HPDE6-E6E7 (cell line): ENCODE measurements at regions not wholly inside any gene's neighbourhood (a gene's known extent, or its start where the extent isn't known, plus 50 kb on each side); places are given as distances from the start of the nearest gene placed in this dataset.
A peak's percentile ranks its signal among the peaks of the same experiment; 100 is the strongest.
"Not testable (repeated sequence)": the region's sequence is repeated elsewhere in the genome, so short reads cannot be mapped to it uniquely, and the experiment has no call there.

ENCODE experiments used
- DNase-seq: peaks from one replicate; pipeline ENCODE4 v3.0.0; 2011; ENCODE audit warnings: missing footprints; ENCODE audit errors: extremely low spot score

DNA sequence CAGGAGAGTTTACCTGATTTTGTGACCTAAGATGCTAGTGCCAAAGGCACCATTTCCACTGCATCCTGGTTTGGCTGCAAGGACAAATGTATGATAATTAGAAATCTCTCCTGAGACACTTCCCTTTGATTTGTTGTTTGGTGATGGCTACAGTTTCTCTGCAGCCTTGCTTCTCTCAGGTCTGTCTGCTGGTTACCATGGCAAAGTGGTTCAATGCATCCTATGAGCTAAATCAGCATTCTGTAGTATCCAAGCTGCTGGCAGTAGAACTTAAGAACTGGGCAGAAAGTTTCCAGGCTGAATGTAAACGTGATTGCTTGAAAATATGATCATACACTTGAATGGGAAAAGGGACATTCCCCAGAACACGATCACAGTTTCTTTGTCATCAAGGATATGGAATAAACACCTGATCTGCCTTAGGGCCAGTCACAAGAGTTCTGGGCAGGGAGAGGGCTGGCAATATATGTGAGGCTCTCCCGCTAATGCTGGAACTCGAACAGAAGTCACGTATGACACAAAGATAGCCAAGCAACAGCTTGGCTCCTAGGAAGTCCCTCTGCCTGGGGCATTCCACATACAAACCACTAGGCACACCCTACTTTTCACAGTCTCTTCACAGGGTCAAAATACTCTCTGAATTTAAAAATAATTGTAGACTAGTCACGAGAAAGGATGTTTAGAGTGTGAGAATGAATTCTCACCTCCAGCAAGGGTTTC is 138.1 kb upstream of the GRAMD2B start:
- no peak for DNase-seq

DNA sequence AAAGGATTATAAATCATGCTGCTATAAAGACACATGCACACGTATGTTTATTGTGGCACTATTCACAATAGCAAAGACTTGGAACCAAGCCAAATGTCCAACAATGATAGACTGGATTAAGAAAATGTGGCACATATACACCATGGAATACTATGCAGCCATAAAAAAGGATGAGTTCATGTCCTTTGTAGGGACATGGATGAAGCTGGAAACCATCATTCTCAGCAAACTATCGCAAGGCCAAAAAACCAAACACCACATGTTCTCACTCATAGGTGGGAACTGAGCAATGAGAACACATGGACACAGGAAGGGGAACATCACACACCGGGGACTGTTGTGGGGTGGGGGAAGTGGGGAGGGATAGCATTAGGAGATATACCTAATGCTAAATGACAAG is 127.1 kb upstream of the GRAMD2B start:
- DNase-seq = not testable (repeated sequence)

DNA sequence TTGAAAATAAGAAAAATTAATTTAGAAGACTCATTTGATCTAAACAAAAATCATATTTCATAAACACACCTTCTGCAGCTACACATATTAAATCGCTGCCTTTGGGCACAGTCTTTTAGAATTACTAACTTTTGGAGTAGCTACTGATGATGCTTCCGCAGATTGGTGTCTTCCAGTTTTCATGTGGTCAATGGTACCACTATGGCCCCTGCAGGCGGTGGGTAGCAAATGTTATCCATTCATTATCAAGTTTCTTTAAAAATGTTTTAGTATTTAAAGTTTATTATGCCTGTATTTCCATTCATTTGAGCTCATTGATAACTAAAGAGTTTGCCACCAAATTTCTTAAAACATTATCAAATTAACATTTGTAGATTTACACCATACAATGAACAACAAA is 122.9 kb upstream of the GRAMD2B start:
- DNase-seq = no peak

DNA sequence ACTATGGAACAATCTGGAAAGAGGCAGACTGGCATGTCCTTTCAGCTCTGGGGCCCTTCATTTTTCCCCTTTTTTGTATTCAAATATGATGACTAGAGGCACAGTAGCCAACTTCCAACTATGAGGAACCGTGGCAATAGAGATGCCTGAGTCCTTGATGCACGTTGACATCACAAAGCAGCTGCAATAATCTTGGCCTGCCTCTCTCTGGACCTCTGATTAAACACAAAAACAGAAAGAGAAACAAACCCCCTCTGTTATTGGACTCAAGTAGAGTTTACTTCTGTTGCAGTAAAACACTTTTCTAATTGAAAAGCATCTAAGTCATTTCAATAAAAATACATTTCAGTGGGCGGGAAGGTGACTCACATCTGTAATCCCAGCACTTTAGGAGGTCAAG is 122.2 kb upstream of the GRAMD2B start:
- DNase-seq = no peak

DNA sequence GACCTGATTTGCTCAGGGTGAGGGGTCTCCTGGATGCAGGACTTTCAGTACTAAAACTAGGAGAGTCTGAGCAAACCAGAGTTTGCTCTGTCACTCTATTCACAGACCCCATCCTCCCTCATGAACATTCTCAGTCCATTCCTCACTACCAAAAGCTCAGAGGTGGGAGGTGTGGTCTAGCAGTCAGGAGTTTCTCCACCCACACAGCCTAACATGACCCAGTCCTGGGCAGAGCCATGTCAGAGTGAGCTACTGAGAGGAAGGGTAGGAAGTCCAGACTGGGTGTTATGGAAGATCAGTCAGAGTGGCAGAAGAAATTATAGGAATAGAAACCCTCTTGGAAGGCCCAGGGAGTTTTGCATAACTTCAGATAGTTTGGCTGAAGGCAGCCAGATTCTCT is 113.3 kb upstream of the GRAMD2B start:
- DNase-seq = no peak

DNA sequence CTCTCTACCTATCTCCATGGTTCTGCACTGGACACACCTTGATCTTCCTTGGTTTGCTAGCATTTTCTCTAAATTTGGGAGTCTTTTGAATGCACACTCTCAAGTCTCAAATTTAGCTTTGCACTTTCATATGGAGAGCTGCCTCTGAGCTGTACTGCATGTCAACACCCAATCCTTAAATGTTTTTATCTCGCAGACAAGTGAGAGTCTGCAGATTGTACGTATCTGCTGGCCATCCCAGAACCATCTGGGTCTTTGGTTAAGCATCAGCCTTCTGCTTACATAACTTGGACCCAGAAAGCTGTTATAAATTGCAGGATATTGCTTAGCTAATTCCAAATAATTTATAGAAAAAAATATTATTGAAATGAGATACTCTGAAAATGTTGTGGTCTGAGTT is 111.4 kb upstream of the GRAMD2B start:
- DNase-seq = no peak

DNA sequence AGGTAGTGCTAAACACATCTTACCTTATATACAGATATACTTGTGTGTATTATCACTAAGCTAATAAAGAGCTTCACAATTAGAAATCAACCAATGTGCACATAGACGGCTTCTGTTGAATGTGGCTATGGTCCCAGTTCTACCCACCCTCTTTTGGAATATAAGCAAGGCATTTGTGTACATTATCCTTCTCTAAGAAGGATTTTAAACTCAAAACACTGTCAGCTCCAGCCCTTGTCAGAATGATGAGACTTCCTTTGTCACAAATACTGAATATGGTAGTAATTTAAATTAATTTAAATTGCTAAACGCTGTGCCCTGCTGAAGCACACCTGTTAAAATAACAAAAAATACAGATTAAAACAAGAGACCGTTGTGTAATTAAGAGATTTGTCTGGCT is 107.9 kb upstream of the GRAMD2B start:
- no peak for DNase-seq

DNA sequence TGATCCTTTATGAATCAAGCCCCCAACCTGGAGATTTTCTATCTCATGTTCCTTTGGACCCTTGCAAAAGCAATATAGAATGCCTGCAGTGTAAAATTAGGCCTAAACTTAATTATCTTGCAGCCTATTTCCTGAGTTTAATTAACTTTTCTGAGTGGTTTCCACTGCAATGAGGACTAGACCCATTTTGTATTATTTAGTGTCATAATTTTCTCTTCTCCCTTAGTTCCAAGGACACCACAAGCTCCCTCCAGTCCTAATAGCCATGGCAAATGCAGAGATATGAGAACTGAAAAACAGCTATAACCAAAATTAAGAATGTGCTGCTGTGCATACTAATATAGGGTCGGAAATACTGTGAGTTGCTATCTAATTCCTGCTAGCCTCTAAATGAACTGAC is 90.9 kb upstream of the GRAMD2B start:
- DNase-seq = no peak

DNA sequence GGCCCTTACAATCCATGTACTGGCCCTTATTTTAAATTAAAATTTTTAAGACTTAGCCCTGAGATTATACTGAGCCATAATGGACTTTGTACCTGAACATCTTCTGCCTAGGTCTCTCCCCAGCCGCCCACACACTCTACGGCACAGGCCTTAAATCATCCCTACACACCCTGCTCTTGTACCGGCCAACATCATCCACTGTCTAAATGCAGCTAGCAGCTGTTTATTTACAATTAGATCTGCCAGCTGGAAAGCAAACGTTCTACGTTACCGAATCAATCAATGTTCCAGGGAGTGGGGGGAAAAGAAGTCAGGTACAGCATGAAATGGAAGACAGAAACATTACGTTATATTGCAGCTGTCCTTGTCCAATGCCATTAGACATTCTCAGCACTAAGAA is 88.4 kb upstream of the GRAMD2B start:
- no peak for DNase-seq

DNA sequence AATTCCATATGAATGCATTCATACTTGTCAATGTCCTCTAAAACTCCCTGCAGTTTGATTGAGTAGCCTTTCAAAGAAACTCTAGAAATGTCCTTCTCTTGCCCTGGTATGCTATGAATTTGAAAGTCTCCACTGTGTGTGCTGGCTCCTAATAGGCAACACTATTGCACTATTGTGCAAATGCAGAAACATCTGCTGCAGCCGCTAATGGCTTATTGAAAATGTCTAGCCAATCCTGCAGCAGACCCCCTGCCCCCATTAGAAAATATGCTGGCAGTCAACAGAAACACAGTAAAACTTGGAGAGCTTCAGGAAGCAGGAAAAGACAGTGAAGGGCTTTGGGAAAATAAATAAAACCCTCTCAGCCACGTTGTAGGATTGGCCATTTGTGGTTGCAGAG is 87.3 kb upstream of the GRAMD2B start:
- DNase-seq = no peak

DNA sequence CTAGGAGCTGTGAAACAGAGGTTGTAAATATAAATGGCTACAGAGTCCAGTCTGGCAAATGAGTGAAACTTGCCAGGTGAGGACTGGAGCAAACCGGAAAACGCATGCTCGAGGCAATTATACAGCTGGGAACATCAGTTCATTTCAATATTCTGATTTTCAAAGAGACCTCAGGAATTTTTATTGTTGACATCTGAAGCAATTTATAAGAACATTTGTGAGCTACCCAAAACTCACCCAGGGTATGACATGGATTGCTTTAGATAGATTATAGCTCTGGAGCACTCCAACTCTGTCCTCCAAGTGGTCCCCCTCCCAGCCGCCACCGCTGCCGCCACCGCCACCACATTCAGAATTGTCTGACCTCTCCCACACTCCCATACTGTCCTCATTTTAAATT is 84.6 kb upstream of the GRAMD2B start:
- no peak for DNase-seq

DNA sequence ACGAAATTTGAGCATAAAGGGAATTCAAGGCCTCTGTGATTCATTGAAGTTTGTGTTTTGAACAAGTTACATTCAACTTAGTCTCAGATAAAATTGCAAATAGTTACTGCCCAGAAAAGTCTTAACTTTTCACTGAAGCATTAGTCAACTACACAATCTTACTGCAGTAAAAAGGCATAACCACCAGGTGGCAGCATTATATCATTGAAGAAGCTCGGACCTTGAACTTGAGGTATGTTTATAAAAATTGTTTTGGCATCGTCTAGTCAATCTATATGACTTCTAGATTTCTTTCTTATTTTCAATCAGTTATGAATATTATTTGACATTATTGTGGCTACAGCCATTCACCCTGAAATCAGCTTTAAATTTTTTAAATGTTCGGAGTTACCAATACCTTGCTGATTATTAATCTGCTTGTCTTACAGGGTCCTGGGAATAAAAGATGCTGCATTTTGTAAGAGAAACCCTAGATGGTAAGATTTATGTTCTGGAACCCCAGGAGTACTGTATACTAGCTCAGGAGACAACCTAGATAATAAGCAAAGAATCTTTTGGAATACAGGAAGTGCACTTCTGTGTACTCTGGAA is 83.9 kb upstream of the GRAMD2B start:
- peak; percentile 27 for DNase-seq

DNA sequence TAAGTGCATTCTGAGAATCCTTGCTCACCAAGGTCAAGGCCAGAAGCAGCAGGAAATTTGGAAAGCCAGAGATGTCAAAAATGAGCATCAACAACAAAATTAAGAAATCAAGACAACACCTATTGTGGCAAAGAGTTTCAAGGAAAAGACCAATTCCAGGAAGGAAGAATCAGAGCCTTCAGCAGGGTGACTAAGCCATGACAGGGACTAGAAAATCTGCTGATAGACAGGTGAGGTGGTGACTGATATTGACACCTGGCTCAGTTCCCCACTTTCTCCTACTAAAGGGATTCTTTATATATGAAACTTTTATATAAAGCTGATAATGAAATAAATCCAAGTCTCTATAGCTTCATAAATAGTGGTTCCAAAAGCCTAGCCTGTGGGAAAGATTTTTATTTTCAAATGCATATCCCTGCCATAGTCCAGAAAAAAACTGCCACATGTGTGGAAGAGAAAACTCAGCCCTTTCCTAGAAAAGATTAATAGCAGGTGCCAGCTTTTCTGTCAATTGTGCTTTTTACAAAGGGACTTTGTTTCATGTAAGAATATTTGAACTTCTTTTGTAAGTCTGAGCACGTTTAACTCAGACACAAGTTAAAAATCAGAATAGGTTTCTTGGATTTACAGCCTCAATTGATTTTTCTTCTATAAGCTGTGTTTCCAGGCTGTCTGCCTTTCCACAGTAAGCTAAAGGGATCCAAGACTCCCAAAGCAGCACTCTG is 81.1 kb upstream of the GRAMD2B start:
- DNase-seq = peak; percentile 63

DNA sequence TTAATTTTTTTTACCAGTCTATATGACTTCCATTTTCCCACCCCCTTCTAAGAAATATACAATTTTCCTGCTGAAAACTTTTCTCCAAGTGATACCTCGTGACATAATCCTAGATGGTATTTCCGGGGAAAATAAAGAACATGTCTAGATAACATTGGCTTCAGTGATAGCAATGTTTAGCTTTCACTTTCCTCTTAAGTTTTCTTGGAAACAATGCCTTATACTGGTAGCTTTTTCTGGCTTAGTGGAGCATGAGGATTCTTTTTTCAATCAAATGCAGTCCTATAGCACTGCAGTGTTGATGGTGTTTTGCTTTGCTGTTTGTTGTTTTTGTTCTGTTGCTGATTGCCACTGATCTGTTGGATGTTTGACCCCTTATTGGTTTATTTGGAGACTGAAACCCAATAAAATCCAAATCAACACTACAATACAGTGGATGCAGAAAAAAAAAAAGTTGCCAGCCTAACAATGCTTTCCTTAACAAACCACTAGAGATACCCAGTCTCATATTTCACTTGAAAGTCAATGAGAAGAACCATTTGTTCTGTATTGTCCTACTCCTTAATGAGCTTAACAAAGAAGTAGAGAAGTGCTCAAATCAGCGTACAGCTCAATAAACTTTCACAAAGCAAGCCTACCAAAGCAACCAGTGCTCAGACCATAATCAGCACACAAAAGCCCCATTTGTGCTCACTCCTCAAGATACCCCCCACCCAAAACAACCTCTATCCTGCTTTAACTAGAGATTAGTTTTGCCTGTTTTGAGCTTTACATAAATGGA is 74.2 kb upstream of the GRAMD2B start:
- DNase-seq = no peak

DNA sequence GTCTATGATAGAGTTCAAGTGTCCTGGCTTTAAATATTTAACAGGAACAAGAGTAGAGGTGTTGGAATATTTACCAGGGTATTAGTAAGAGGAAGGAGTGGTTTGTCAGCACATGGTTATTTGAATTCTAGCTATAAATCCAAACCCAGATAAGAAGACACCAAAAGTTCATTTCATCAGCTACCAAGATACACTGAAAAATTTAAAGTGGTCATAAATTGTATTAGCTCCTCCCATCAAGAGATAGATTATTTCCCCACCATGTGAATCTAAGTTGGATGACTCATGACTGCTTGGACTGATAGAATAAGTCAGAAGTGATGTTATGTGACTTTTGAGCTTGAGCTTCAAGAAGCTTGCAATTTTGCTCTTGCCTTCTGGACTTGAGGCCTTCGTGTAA is 72.1 kb upstream of the GRAMD2B start:
- no peak for DNase-seq

DNA sequence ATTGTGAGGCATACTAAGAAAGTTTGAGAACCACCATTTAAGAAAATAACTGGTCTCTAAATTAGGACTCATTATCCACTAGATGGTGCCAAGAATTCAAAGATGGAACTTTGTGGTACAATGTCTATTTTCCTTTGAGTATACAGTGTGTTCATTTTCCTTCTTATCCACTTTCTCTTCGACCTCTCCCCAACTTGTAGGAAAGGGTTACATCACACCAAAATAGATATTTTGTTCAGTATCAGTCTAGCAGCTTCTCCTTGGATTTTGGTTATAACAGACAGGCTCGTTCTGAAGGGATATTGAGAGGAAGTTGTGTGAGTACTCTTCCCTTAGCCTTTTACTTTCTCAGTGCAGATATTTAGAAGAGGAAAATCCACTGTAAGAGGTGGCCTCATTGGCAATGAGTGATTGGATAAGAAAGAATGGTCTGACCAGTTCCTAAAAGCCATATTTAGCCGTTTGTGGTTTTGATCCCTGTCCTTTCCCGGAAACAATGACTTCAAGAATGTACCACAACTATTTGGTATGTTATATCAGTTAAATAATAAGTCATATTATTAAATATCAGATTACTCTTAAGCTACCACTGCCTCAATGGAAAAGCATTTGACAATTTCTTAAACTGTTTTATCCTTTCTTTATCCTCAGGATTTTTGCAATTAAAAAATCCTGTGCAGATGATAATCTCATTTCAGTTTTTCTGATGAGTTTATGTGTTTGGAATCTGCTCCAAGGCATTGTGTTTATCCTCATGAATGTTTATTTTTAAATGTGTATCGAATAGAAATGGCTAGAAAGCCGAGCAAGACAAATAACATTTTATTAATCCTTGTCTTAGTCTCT is 69.0 kb upstream of the GRAMD2B start:
- peak; percentile 71 for DNase-seq

DNA sequence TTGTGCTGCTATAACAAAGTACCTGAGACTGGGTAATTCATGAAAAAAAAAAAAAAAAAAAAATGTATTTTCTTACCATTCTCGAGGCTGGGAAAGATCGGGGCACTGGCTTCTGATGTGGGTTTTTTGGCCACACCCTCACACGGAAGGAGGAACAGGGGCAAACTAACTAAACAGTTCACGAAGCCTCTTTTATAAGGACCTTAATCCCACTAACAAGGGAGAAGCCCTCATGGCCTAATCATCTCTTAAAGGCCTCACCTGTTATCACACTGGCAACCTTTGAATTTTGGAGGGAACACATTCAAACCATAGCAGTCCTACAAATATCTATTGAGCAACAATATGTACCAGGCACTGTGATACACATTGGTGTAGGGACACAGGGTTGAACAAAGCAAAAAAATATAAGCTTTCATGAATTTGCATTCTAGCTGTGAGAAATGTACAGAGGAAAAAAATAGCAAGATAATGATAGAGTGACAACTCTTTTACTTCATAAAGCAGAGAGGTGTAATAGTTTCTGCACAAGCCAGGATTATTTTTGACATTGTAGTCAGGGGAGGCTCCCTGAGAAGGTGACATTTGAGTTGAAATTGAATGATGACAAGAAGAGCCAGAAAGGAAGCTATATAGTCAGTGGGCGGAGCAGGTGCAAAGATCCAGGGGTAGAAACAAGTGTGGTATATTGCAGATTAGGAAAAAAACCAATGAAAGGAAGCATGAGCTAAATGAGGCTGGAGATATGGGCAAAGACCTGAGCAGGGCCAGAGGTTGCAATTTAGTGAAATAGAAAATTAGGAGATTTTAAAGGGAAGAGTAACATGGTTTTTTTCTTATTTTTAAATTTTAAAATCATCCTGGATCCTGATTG is 68.1 kb upstream of the GRAMD2B start:
- DNase-seq = no peak

DNA sequence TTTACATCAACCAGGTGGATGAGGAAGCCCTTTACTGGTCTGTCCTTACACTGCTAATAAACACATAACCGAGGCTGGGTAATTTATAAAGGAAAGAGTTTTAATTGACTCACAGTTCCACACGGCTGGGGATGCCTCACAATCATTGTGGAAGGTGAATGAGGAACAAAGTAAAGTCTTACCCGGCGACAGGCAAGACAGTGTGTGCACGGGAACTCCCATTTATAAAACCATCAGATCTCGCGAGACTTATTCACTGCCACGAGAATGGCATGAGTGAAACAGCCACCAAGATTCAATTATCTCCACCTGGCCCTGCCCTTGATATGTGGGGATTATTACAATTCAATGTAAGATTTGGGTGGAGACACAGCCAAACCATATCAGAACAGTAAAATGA is 67.3 kb upstream of the GRAMD2B start:
- no peak for DNase-seq

DNA sequence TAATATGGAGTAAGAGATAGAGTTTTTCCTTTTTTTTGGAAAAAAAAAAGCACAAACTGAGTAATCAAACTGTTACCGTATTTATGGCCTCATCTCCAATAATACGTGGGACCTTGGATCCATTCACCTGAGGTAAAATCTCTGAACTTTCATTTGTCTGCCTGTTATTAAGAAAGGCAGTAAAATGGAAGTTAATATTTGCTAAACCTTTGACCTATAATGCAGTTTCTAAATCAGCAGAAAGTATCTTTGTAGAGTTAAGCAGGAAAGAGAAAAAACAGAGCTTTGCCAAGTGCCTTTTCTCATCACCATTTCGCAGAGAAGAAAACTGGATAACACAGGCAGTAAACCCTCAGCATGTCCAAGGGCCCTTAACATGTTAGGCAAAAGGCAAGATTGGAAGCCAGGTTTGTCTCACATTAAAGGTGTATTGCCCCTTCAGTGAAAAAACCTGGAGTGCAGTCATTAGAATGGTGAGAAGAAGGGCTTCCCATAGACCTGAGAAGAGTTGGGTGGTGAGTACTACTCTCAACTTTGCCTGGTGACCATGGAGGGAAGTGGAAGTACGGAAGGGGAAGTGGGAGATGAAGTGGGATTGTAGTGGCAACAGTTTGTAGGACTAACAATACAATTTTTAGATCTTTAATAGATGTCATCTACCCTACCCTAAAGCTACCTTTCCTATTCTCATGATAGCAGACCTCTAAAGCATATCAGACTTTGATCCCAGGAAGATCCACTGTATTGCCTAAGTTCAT is 65.4 kb upstream of the GRAMD2B start:
- no peak for DNase-seq

DNA sequence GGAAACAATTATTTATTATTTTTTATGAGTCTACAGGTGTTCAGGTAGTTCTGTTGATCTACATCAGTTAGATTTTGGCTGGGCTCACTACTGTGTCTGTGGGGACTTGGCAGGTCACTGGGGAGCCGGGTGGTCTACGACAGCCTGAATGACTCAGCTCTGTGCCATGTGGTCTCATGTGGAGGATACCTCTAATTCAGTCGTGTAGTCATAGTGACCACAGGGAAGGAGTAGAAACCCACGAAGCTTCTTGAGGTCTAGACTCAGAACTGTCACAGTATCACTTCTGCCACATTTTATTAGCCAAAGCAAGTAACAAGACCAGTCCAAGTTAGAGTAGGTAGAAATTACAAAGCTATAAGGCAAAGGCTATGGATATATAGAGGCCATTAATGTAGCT is 64.7 kb upstream of the GRAMD2B start:
- DNase-seq = no peak
